HepG2 (cell line): ENCODE measurements at regions not wholly inside any gene's neighbourhood (a gene's known extent, or its start where the extent isn't known, plus 50 kb on each side); places are given as distances from the start of the nearest gene placed in this dataset.

Experiments
- ATAC-seq: fragments of 200-7000 bp; cut with Tn5 transposase; 3 replicates; pipeline ENCODE4 v1.9.1; 2020; ENCODE audit warnings: mild to moderate bottlenecking, moderate library complexity
- BruUV-seq: library from RNA; stranded (reverse); fragments of 400-500 nt; replicated peaks from 2 replicates; lab custom pipeline; 2021; lab: Mats Ljungman, UMichigan
- CTCF ChIA-PET: fragments of 300-600 bp; formaldehyde crosslinking; extraction: SDS; loops from one replicate; lab custom pipeline; 2021; ENCODE audit warnings: low total read pairs, inconsistent platforms, low intra/inter-chr PET ratio; lab: Yijun Ruan, JAX
- POLR2A ChIA-PET: fragments of 350-600 bp; sonication (Branson Sonifier 250); formaldehyde crosslinking; loops from one replicate; lab custom pipeline; 2020; ENCODE audit warnings: antibody characterized with exemption, inconsistent platforms; lab: Yijun Ruan, JAX
- DNase-seq: peaks from one replicate; pipeline ENCODE4 v3.0.0-alpha.2; 2015; ENCODE audit warnings: low spot score
- FAIRE-seq: peaks from 3 replicates; lab custom pipeline; 2011; peaks lifted over from hg19 to GRCh38; lab: Jason Lieb, UNC
- H2AFZ ChIP-seq: one replicate; pipeline ENCODE4 v1.6.1; 2011; ENCODE audit warnings: low read length, inconsistent platforms
- H3K27ac ChIP-seq: fragments of 300-600 bp; 3 replicates; pipeline ENCODE4 v1.8.0; 2011; ENCODE audit warnings: mixed run types, mild to moderate bottlenecking, mixed read lengths, low read length, inconsistent platforms; ENCODE audit not compliant: insufficient read depth; ENCODE audit errors: extremely low read length
- H3K27me3 ChIP-seq, 2 experiments: fragments of 200-600 bp in 1 of 2; 2 replicates in 1 of 2; 3 replicates in 1 of 2; pipeline versions ENCODE4 v1.6.0 to v1.8.0; 2011; ENCODE audit warnings: low read length in 2 of 2, mild to moderate bottlenecking in 2 of 2, moderate library complexity in 2 of 2, inconsistent platforms in 1 of 2; ENCODE audit not compliant: insufficient read depth in 2 of 2, control insufficient read depth in 1 of 2
- H3K36me3 ChIP-seq, 2 experiments: fragments of 200-600 bp in 1 of 2; replicated peaks in 1 of 2; 2 replicates in 1 of 2; 3 replicates in 1 of 2; pipeline versions ENCODE4 v1.5.1 to v1.8.0; 2011; ENCODE audit warnings: low read length in 2 of 2, inconsistent platforms in 1 of 2; ENCODE audit not compliant: insufficient read depth in 2 of 2, control insufficient read depth in 1 of 2
- H3K4me1 ChIP-seq: 2 replicates; pipeline ENCODE4 v1.5.1; 2012; ENCODE audit warnings: low read length, inconsistent platforms; ENCODE audit not compliant: insufficient read depth
- H3K4me2 ChIP-seq: 2 replicates; pipeline ENCODE4 v1.6.0; 2011; ENCODE audit warnings: low read depth, low read length, inconsistent platforms
- H3K4me3 ChIP-seq, 3 experiments: fragments of 200-600 bp in 1 of 3; sonication (generic), shearing (Covaris generic) in 1 of 3; replicated peaks in 1 of 3; 2 replicates each; pipeline ENCODE4 v1.5.1; 2011 to 2016; ENCODE audit warnings: low read length in 3 of 3, inconsistent platforms in 2 of 3, low read depth in 2 of 3, mild to moderate bottlenecking in 2 of 3, control low read depth in 1 of 3, mixed read lengths in 1 of 3; ENCODE audit not compliant: insufficient read depth in 1 of 3
- H3K79me2 ChIP-seq: one replicate; pipeline ENCODE4 v1.6.1; 2011; ENCODE audit warnings: low read length, inconsistent platforms; ENCODE audit not compliant: insufficient read depth
- H3K9ac ChIP-seq: 2 replicates; pipeline ENCODE4 v1.6.0; 2011; ENCODE audit warnings: mild to moderate bottlenecking, low read depth, low read length, inconsistent platforms; ENCODE audit not compliant: insufficient read depth
- H3K9me3 ChIP-seq: 2 replicates; pipeline ENCODE4 v1.5.1; 2012; ENCODE audit warnings: mild to moderate bottlenecking, low read length
- H4K20me1 ChIP-seq: 2 replicates; pipeline ENCODE4 v1.6.0; 2011; ENCODE audit warnings: inconsistent platforms, mild to moderate bottlenecking, low read length, moderate library complexity; ENCODE audit not compliant: insufficient read depth
- AGO2 ChIP-seq: fragments of 200-400 bp; formaldehyde crosslinking; optimal IDR thresholded peaks from 2 replicates; pipeline ENCODE3; 2017; ENCODE audit warnings: mild to moderate bottlenecking, low read depth, low read length, moderate library complexity
- BHLHE40 ChIP-seq: IDR thresholded peaks from 2 replicates; pipeline ENCODE4 v1.6.1; 2011; ENCODE audit warnings: low read length, improper control_type of control experiment
- GZF1 ChIP-seq: sonication (generic); formaldehyde crosslinking; IDR thresholded peaks from 2 replicates; pipeline ENCODE4 v1.5.1; 2020; ENCODE audit warnings: mild to moderate bottlenecking, missing genetic modification reagents
- HNRNPLL ChIP-seq: fragments of 200-400 bp; formaldehyde crosslinking; IDR thresholded peaks from 2 replicates; pipeline ENCODE4 v1.6.1; 2017; ENCODE audit warnings: mild to moderate bottlenecking, low read depth, low read length; ENCODE audit not compliant: poor library complexity, severe bottlenecking
- JUND ChIP-seq: sonication (generic); formaldehyde crosslinking; IDR thresholded peaks from 2 replicates; pipeline ENCODE4 v1.8.0; 2022; ENCODE audit warnings: mild to moderate bottlenecking, missing genetic modification reagents
- MNT ChIP-seq: fragments of 450-650 bp; IDR thresholded peaks from 2 replicates; pipeline ENCODE4 v1.6.1; 2016
- RFXANK ChIP-seq: IDR thresholded peaks from 2 replicates; pipeline ENCODE4 v1.6.1; 2016
- SMC3 ChIP-seq: IDR thresholded peaks from 2 replicates; pipeline ENCODE4 v1.6.1; 2011; ENCODE audit warnings: low read length, improper control_type of control experiment
- SP5 ChIP-seq: IDR thresholded peaks from 2 replicates; pipeline ENCODE4 v1.6.1; 2016; ENCODE audit warnings: low read depth, borderline replicate concordance
- ZBTB2 ChIP-seq: sonication (generic); formaldehyde crosslinking; IDR thresholded peaks from 2 replicates; pipeline ENCODE4 v1.8.0; 2022; ENCODE audit warnings: low read depth, missing genetic modification reagents
- ZBTB42 ChIP-seq: sonication (generic); formaldehyde crosslinking; IDR thresholded peaks from 2 replicates; pipeline ENCODE4 v1.5.0; 2020; ENCODE audit warnings: mild to moderate bottlenecking, missing genetic modification reagents
- ZNF232 ChIP-seq: sonication (generic); formaldehyde crosslinking; IDR thresholded peaks from 2 replicates; pipeline ENCODE4 v1.4.0; 2020; ENCODE audit warnings: missing genetic modification reagents, borderline replicate concordance
- ZNF33A ChIP-seq: sonication (generic); formaldehyde crosslinking; IDR thresholded peaks from 2 replicates; pipeline ENCODE4 v1.5.1; 2020; ENCODE audit warnings: missing genetic modification reagents, mild to moderate bottlenecking, moderate library complexity, borderline replicate concordance
- ZNF703 ChIP-seq: sonication (generic); formaldehyde crosslinking; IDR thresholded peaks from 2 replicates; pipeline ENCODE4 v1.5.1; 2020; ENCODE audit warnings: missing genetic modification reagents, mild to moderate bottlenecking, moderate library complexity, borderline replicate concordance
- ZNF782 ChIP-seq: sonication (generic); formaldehyde crosslinking; IDR thresholded peaks from 2 replicates; pipeline ENCODE4 v1.4.0; 2020; ENCODE audit warnings: missing genetic modification reagents, mild to moderate bottlenecking, borderline replicate concordance
- WGBS: methylation state at CpG from one replicate; pipeline ENCODE4 v1.1.6; 2017; ENCODE audit warnings: low lambda C conversion rate; 5-methylcytosine and 5-hydroxymethylcytosine counted together
- in situ Hi-C: cut with HindIII; loops from 2 replicates; pipeline ENCODE4 v1.10.0; 2017; ENCODE audit warnings: low pct_unique_long_range_greater_than_20kb; ENCODE audit not compliant: extremely low pct_ligation_motif_present
- intact Hi-C: fragments of 100-400 bp; cut with micrococcal nuclease; formaldehyde crosslinking; loops from one replicate; pipeline ENCODE4 v1.10.0; 2022; ENCODE audit not compliant: unreplicated experiment

GRCh38 chr5:30042677-30043076 is 1150.8 kb upstream of the CDH6 start:
- CTCF ChIA-PET, result no interaction called here
- Histone ChIP-seq H3K36me3 (no peaks in the 10 kb centered on the region), H3K79me2 (no peaks in the 10 kb centered on the region), H3K4me2 (no peak overlapping the region), H3K4me3 (no peak overlapping the region), H4K20me1 (no peaks in the 10 kb centered on the region), H3K9ac (no peak overlapping the region), H3K27ac (no peak overlapping the region), H3K27me3 (no peaks in the 10 kb centered on the region), H3K9me3 (no peaks in the 10 kb centered on the region), H2AFZ (no peak overlapping the region), H3K4me1 (no peaks in the 10 kb centered on the region)
- no TSS peak for BruUV-seq
- DNase-seq (no peak), FAIRE-seq (no peak), ATAC-seq (no peak)
- WGBS, result 44% methylated on average over 9 of the region's 10 CpGs
- in situ Hi-C loops, result loop anchor here (25.0 kb wide), 1 partner anchor 1195 kb away; no protein-coding TSS in a partner anchor
- intact Hi-C loops, result loop anchor here (5.0 kb wide), 1 partner anchor 1145 kb away; no protein-coding TSS in a partner anchor
- POLR2A ChIA-PET, result no interaction called here
- TF ChIP-seq GZF1 (CRISPR knock-in tag), result no peak
- no peak for TF ChIP-seq SMC3
- no peak for TF ChIP-seq ZNF33A (CRISPR knock-in tag)
- TF ChIP-seq ZBTB2, result no peak
- no peak for TF ChIP-seq SP5 (CRISPR knock-in tag)
- no peak for TF ChIP-seq RFXANK (CRISPR knock-in tag)

GRCh38 chr5:30041831-30042385 is 1151.6 kb upstream of the CDH6 start:
- intact Hi-C loops (loop anchor here (5.0 kb wide), 1 partner anchor 1145 kb away; no protein-coding TSS in a partner anchor), in situ Hi-C loops (loop anchor here (25.0 kb wide), 1 partner anchor 1195 kb away; no protein-coding TSS in a partner anchor)
- Histone ChIP-seq H3K9me3 (no peaks in the 10 kb centered on the region), H3K27me3 (no peaks in the 10 kb centered on the region), H3K36me3 (no peaks in the 10 kb centered on the region), H3K9ac (no peak overlapping the region), H3K79me2 (no peaks in the 10 kb centered on the region), H4K20me1 (no peaks in the 10 kb centered on the region), H3K27ac (no peak overlapping the region), H3K4me3 (no peak overlapping the region), H3K4me2 (no peak overlapping the region), H3K4me1 (no peaks in the 10 kb centered on the region), H2AFZ (no peak overlapping the region)
- no TSS peak for BruUV-seq
- ChIA-PET POLR2A (no interaction called here), CTCF (no interaction called here)
- WGBS, result 0% methylated on average over 1 of the region's 7 CpGs
- FAIRE-seq (no peak), ATAC-seq (no peak), DNase-seq (no peak)
- TF ChIP-seq JUND (CRISPR knock-in tag) (no peak), ZNF232 (CRISPR knock-in tag) (no peak), ZBTB42 (CRISPR knock-in tag) (no peak), MNT (no peak), HNRNPLL (no peak), ZNF703 (CRISPR knock-in tag) (no peak), ZNF782 (CRISPR knock-in tag) (no peak), BHLHE40 (no peak), AGO2 (no peak)
